A673 (cell line): ENCODE measurements at regions not wholly inside any gene's neighbourhood (a gene's known extent, or its start where the extent isn't known, plus 50 kb on each side); places are given as distances from the start of the nearest gene placed in this dataset.
A peak's percentile ranks its signal among the peaks of the same experiment; 100 is the strongest.

Source experiments
- BruUV-seq: library from RNA; stranded (reverse); fragments of 400-500 nt; replicated peaks from 2 replicates; lab custom pipeline; 2021; lab: Mats Ljungman, UMichigan
- CTCF ChIA-PET: fragments of 300-600 bp; sonication (Branson Sonifier 250); formaldehyde crosslinking; loops from one replicate; lab custom pipeline; 2022; ENCODE audit warnings: antibody characterized with exemption; lab: Charles Lee
- POLR2A ChIA-PET: fragments of 300-600 bp; sonication (Branson Sonifier 250); formaldehyde crosslinking; loops from one replicate; lab custom pipeline; 2022; ENCODE audit warnings: antibody characterized with exemption; ENCODE audit not compliant: low non-redundant PET; lab: Charles Lee
- DNase-seq: peaks from one replicate; pipeline ENCODE4 v3.0.0-alpha.2; 2015; ENCODE audit warnings: low spot score
- H3K27ac ChIP-seq: fragments of 200-600 bp; sonication (generic); 2 replicates; pipeline ENCODE4 v1.5.1; 2016; ENCODE audit warnings: mixed run types, low read depth, mild to moderate bottlenecking, mixed read lengths, antibody characterized with exemption, low read length; ENCODE audit not compliant: poor library complexity, severe bottlenecking
- H3K27me3 ChIP-seq: fragments of 200-600 bp; sonication (generic); replicated peaks from 2 replicates; pipeline ENCODE4 v1.6.1; 2017; ENCODE audit warnings: mixed run types, low read depth, mild to moderate bottlenecking, mixed read lengths, antibody characterized with exemption, low read length; ENCODE audit not compliant: insufficient read depth, poor library complexity
- H3K36me3 ChIP-seq: fragments of 200-600 bp; sonication (generic); 2 replicates; pipeline ENCODE4 v1.6.1; 2016; ENCODE audit warnings: mixed run types, mild to moderate bottlenecking, mixed read lengths, antibody characterized with exemption, low read length; ENCODE audit not compliant: insufficient read depth, poor library complexity, severe bottlenecking
- H3K4me1 ChIP-seq: fragments of 200-600 bp; sonication (generic); 2 replicates; pipeline ENCODE4 v1.6.1; 2017; ENCODE audit warnings: mixed run types, mild to moderate bottlenecking, mixed read lengths, antibody characterized with exemption, low read length; ENCODE audit not compliant: insufficient read depth, poor library complexity, severe bottlenecking
- H3K4me3 ChIP-seq: fragments of 200-600 bp; sonication (generic); 2 replicates; pipeline ENCODE4 v1.5.1; 2016; ENCODE audit warnings: low read depth, mixed run types, mild to moderate bottlenecking, mixed read lengths, low read length; ENCODE audit not compliant: poor library complexity, severe bottlenecking
- H3K9me3 ChIP-seq: fragments of 200-600 bp; sonication (generic); 2 replicates; pipeline ENCODE4 v1.6.1; 2016; ENCODE audit warnings: mixed run types, low read depth, mild to moderate bottlenecking, mixed read lengths, antibody characterized with exemption, low read length; ENCODE audit not compliant: poor library complexity, severe bottlenecking
- EZH2 ChIP-seq: fragments of 200-600 bp; sonication (generic); IDR thresholded peaks from 2 replicates; pipeline ENCODE4 v1.6.1; 2017; ENCODE audit warnings: borderline replicate concordance, low read depth, mild to moderate bottlenecking, mixed read lengths, antibody characterized with exemption, low read length; ENCODE audit not compliant: poor library complexity, severe bottlenecking
- intact Hi-C: fragments of 100-400 bp; cut with micrococcal nuclease; formaldehyde crosslinking; loops from one replicate; pipeline ENCODE4 v1.10.0; 2022; ENCODE audit not compliant: unreplicated experiment
- TF ChIP-seq, protein P1 (sequence below): fragments of 300-800, 200-600 bp; sonication (generic); conservative IDR thresholded peaks from 2 replicates; pipeline ENCODE4 v1.5.1; 2017; ENCODE audit warnings: low read depth, mild to moderate bottlenecking, antibody characterized with exemption, low read length, moderate library complexity, mixed read lengths

DNA sequence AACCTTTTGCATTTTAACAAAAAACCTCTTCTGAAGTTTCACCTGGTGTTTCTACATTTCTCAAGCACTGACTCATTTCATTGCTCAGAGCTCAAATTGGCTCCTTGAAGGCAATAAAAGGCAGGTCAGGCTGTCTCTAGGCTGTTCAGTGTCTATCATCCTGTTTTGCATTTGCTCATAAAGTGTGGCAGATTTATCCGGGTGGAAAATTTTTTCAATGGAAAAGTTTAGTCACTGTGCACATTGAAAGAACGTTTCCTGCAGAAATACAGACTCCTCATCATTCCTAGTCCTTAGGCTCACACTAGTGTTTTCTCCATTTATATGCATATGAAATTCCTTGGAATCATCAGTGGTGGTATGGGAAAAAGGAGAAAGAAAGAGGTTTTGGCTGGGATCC, 114.2 kb upstream of the DGKB start:
- Histone ChIP-seq H3K36me3 (no peaks in the 10 kb centered on the region), H3K4me1 (no peaks in the 10 kb centered on the region), H3K4me3 (no peak overlapping the region), H3K9me3 (no peaks in the 10 kb centered on the region), H3K27ac (no peak overlapping the region), H3K27me3 (no peaks in the 10 kb centered on the region)
- no TSS peak for BruUV-seq
- TF ChIP-seq, protein P1, sequence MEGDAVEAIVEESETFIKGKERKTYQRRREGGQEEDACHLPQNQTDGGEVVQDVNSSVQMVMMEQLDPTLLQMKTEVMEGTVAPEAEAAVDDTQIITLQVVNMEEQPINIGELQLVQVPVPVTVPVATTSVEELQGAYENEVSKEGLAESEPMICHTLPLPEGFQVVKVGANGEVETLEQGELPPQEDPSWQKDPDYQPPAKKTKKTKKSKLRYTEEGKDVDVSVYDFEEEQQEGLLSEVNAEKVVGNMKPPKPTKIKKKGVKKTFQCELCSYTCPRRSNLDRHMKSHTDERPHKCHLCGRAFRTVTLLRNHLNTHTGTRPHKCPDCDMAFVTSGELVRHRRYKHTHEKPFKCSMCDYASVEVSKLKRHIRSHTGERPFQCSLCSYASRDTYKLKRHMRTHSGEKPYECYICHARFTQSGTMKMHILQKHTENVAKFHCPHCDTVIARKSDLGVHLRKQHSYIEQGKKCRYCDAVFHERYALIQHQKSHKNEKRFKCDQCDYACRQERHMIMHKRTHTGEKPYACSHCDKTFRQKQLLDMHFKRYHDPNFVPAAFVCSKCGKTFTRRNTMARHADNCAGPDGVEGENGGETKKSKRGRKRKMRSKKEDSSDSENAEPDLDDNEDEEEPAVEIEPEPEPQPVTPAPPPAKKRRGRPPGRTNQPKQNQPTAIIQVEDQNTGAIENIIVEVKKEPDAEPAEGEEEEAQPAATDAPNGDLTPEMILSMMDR = no peak
- no peak for TF ChIP-seq EZH2
- no peak for DNase-seq
- CTCF ChIA-PET = interaction anchor here (0.6 to 1.4 kb wide), 4 partner anchors 9 to 299 kb away, joined by 3 to 17 read pairs (median 10); no protein-coding TSS in a partner anchor
- intact Hi-C loops = loop anchor here (2.0 to 10.0 kb wide), 4 partner anchors 94 to 1739 kb away; no protein-coding TSS in a partner anchor
- POLR2A ChIA-PET = no interaction called here

DNA sequence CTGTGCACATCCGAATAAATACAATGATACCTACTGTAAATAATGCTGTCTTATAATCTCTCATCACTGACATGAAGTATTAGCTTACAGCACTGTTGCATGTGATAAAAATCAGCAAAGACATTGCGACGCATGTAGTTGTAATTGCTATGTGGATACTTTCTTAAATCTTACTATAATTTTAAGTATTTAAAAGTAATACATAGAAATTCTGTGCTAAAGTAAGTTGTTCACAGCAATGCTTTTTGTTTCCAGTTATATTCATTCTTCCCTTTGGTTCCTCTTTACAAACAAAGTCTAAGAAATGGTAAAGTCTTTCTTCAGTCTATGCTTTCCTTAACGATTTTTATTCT, 113.7 kb upstream of the DGKB start:
- intact Hi-C loops = loop anchor here (2.0 to 10.0 kb wide), 4 partner anchors 94 to 1739 kb away; no protein-coding TSS in a partner anchor
- POLR2A ChIA-PET = no interaction called here
- Histone ChIP-seq H3K36me3 (no peaks in the 10 kb centered on the region), H3K27me3 (no peaks in the 10 kb centered on the region), H3K4me1 (no peaks in the 10 kb centered on the region), H3K9me3 (no peaks in the 10 kb centered on the region), H3K27ac (no peak overlapping the region), H3K4me3 (no peak overlapping the region)
- no peak for TF ChIP-seq EZH2
- TF ChIP-seq, protein P1 = peak; percentile 0; the same call in 1 of the 2 replicates
- BruUV-seq = no TSS peak
- DNase-seq = no peak
- CTCF ChIA-PET = interaction anchor here (0.6 to 1.4 kb wide), 8 partner anchors 10 to 342 kb away, joined by 3 to 17 read pairs (median 6); no protein-coding TSS in a partner anchor

DNA sequence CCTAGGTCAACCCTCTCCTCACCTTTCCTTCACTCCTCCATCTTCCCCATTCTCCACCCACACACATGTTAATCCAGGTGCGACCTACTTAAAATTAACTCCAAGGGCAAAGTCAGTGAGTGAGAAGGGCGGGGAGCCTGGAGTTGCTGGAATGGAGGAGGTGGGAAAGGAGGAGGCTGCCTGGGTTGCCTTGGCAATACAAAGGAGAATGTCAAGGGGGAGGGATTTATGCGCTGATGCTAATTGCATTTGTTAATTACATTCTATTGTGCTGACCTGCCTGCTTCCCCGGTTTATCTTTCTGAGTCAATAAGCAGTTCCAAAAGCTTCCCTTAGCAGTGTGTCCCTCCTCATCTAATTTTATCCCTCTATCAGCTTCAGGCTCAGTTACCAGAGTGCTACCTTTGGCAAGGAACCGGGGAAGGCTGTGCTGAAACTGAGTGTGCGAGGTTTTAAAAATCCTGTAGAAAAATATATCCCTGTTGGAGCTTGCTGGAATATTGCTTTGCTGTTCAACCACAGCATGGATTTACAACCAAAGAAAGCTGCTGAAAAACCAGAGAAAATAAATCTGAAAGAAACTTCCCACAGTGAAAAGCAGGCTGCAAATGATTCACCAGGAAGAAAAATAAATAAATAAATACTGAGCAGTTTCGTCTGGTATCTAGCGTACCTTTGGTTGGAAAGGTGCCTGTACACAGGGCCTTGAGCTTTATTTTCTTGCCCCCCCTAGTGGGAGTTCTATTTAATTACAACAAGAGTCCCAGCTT, 113.2 kb upstream of the DGKB start:
- Histone ChIP-seq H3K4me1 (no peaks in the 10 kb centered on the region), H3K36me3 (no peaks in the 10 kb centered on the region), H3K9me3 (no peaks in the 10 kb centered on the region), H3K27ac (no peak overlapping the region), H3K4me3 (no peak overlapping the region), H3K27me3 (no peaks in the 10 kb centered on the region)
- DNase-seq = peak; percentile 75
- TF ChIP-seq, protein P1 = peak; percentile 74
- no peak for TF ChIP-seq EZH2
- POLR2A ChIA-PET = no interaction called here
- intact Hi-C loops = loop anchor here (2.0 to 10.0 kb wide), 4 partner anchors 93 to 1738 kb away; no protein-coding TSS in a partner anchor
- CTCF ChIA-PET = interaction anchor here (0.6 to 1.4 kb wide), 8 partner anchors 10 to 341 kb away, joined by 3 to 17 read pairs (median 6); no protein-coding TSS in a partner anchor
- BruUV-seq = no TSS peak
